ENCODE measurements at regions not wholly inside any gene's neighbourhood (a gene's known extent, or its start where the extent isn't known, plus 50 kb on each side); places are given as distances from the start of the nearest gene placed in this dataset.

GRCh38 chr2:196249860-196250259 lies 78.5 kb upstream of the STK17B start:
- no peak for DNase-seq

- DNase-seq: no peak
Observed at GRCh38 chr2:196251132-196251531, 79.8 kb upstream of the STK17B start.

GRCh38 chr2:196252408-196253115 lies 81.2 kb upstream of the STK17B start:
- DNase-seq: no peak

- DNase-seq: no peak
Observed at GRCh38 chr2:196253116-196253480, 81.7 kb upstream of the STK17B start.

GRCh38 chr2:196256585-196256984 lies 85.2 kb upstream of the STK17B start:
- no peak for DNase-seq

GRCh38 chr2:196257086-196257485 lies 85.7 kb upstream of the STK17B start:
- DNase-seq: no peak

GRCh38 chr2:196258407-196258806 lies 87.0 kb upstream of the STK17B start:
- no peak for DNase-seq

GRCh38 chr2:196259507-196260481 lies 88.4 kb upstream of the STK17B start:
- DNase-seq: no peak

- no peak for DNase-seq
Observed at GRCh38 chr2:196260546-196260945, 89.2 kb upstream of the STK17B start.

- no peak for DNase-seq
Observed at GRCh38 chr2:196262606-196263005, 91.2 kb upstream of the STK17B start.

GRCh38 chr2:196263181-196263747 lies 91.9 kb upstream of the STK17B start:
- DNase-seq: no peak

- DNase-seq: no peak
Observed at GRCh38 chr2:196266351-196266750, 95.0 kb upstream of the STK17B start.

GRCh38 chr2:196266855-196267254 lies 95.5 kb upstream of the STK17B start:
- DNase-seq: no peak

GRCh38 chr2:196268025-196268424 lies 96.6 kb upstream of the STK17B start:
- DNase-seq: no peak

- no peak for DNase-seq
Observed at GRCh38 chr2:196268538-196269338, 97.4 kb upstream of the STK17B start.

GRCh38 chr2:196271795-196272194 lies 100.4 kb upstream of the STK17B start:
- no peak for DNase-seq

- DNase-seq: peak; percentile 96
Observed at GRCh38 chr2:196274387-196274809, 103.0 kb upstream of the STK17B start.

- no peak for DNase-seq
Observed at GRCh38 chr2:196275646-196276352, 104.4 kb upstream of the STK17B start.

GRCh38 chr2:196276421-196276820 lies 105.0 kb upstream of the STK17B start:
- DNase-seq: no peak

- no peak for DNase-seq
Observed at GRCh38 chr2:196277002-196277401, 105.6 kb upstream of the STK17B start.

- no peak for DNase-seq
Observed at GRCh38 chr2:196278491-196278911, 107.1 kb upstream of the STK17B start.

GRCh38 chr2:196279541-196279940 lies 108.2 kb upstream of the STK17B start:
- no peak for DNase-seq

All from NCI-H1105 treated with DMSO at 0.1 percent for 48 hours (cell line).